ENCODE measurements at regions not wholly inside any gene's neighbourhood (a gene's known extent, or its start where the extent isn't known, plus 50 kb on each side); places are given as distances from the start of the nearest gene placed in this dataset.

DNA sequence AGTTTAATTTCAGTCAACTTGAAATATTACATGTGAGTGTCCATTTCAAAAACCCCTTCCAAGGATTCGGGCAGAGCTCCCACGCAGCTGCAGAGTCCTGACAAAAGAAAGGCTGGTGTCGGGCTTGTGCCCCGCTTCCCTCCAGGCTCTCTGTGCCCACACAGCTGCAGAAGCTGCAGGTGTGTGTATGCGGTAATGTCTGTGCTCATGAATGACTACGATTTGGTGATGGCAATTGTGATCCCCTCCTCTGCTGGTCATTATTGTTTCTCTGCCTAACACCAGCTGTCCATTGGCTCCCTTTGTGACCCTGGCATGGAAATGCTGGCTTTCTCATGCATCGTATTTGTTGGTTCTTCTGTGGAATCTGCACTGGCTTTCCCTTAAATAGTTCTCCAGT is 224.8 kb downstream of the NUP35 start:
- TF ChIP-seq, protein P1, sequence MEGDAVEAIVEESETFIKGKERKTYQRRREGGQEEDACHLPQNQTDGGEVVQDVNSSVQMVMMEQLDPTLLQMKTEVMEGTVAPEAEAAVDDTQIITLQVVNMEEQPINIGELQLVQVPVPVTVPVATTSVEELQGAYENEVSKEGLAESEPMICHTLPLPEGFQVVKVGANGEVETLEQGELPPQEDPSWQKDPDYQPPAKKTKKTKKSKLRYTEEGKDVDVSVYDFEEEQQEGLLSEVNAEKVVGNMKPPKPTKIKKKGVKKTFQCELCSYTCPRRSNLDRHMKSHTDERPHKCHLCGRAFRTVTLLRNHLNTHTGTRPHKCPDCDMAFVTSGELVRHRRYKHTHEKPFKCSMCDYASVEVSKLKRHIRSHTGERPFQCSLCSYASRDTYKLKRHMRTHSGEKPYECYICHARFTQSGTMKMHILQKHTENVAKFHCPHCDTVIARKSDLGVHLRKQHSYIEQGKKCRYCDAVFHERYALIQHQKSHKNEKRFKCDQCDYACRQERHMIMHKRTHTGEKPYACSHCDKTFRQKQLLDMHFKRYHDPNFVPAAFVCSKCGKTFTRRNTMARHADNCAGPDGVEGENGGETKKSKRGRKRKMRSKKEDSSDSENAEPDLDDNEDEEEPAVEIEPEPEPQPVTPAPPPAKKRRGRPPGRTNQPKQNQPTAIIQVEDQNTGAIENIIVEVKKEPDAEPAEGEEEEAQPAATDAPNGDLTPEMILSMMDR (IDR thresholded peaks at IDR 0.05) = no peak
- TF ChIP-seq POLR2A (IDR thresholded peaks at IDR 0.05) = no peak

Data from Peyer's patch (tissue), 4 donors.